ENCODE measurements at regions not wholly inside any gene's neighbourhood (a gene's known extent, or its start where the extent isn't known, plus 50 kb on each side); places are given as distances from the start of the nearest gene placed in this dataset.

DNA sequence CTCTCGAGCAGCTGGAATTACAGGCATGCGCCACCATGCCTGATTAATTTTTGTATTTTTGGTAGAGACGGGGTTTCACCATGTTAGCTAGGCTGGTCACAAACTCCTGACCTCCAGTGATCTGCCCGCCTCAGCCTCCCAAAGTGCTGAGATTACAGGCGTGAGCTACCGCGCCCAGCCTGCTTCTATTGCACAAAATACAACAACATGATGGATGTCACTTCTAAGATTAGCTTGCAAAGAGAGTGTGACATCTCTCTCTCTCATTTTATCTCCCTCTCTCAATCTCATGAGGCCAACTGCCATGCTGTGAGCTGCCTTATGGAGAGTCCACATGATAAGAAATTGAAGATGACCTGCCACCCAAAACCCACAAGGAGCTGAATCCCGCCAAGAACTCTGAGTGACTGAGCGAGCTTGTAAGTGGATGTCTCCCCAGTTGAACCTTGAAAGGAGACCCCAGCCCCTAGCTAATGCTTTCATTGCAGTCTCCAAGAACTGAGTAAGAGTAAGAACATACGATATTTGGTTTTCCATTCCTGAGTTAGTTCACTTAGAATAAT, 458.5 kb downstream of the RBFOX1 start:
- POLR2A ChIA-PET (ENCODE audit: partially characterized antibody): no interaction called here
- no peaks in the 10 kb centered on the region for H3K79me1 ChIP-seq (ENCODE audit: low read depth, low read length)
- no peak overlapping the region for H3K4me3 ChIP-seq (ENCODE audit: extremely low read depth in 1 of 4, insufficient read depth in 2 of 4, low read depth in 3 of 4, low read length in 4 of 4)
- no peaks in the 10 kb centered on the region for H3K4me1 ChIP-seq (replicated peaks in 1 of 4; ENCODE audit: control insufficient read depth in 3 of 4, insufficient read depth in 4 of 4, low read length in 3 of 4)
- H3K4ac ChIP-seq (replicated peaks; ENCODE audit: insufficient read length, low read depth, low read length): no peak overlapping the region
- H4K20me1 ChIP-seq (replicated peaks in 1 of 2; ENCODE audit: control insufficient read depth in 1 of 2, insufficient read depth in 2 of 2, low read length in 2 of 2): no peaks in the 10 kb centered on the region
- no peak overlapping the region for H3K56ac ChIP-seq (replicated peaks; ENCODE audit: insufficient read length, low read depth, low read length)
- no peak overlapping the region for H3K23ac ChIP-seq (ENCODE audit: insufficient read length)
- no peak overlapping the region for H4K8ac ChIP-seq (ENCODE audit: extremely low read depth, insufficient read depth, low read length)
- H4K5ac ChIP-seq (ENCODE audit: insufficient read length, low read depth, low read length): no peak overlapping the region
- no peak for DNase-seq (ENCODE audit: low read depth in 1 of 2, low spot score in 2 of 2)
- H3K9me3 ChIP-seq (ENCODE audit: insufficient read depth in 2 of 2, low read depth in 1 of 2, low read length in 1 of 2): no peaks in the 10 kb centered on the region
- no peak overlapping the region for H2BK12ac ChIP-seq (ENCODE audit: low read depth, low read length)
- no peaks in the 10 kb centered on the region; the same call in 1 of the 2 replicates for H3K23me2 ChIP-seq (ENCODE audit: low read depth, low read length)
- H2AFZ ChIP-seq (ENCODE audit: low read length): no peak overlapping the region
- H3K27ac ChIP-seq (ENCODE audit: low read depth, low read length): no peak overlapping the region
- CTCF ChIA-PET (ENCODE audit: partially characterized antibody): interaction anchor here (1.0 to 1.4 kb wide), 2 partner anchors 19 to 404 kb away, joined by 3 read pairs; no protein-coding TSS in a partner anchor
- no peak overlapping the region for H3K9ac ChIP-seq (replicated peaks in 1 of 4; ENCODE audit: extremely low read depth in 1 of 4, low read depth in 3 of 4, low read length in 3 of 4)
- no peak overlapping the region for H2AK5ac ChIP-seq (ENCODE audit: low read depth, low read length)
- H3K4me2 ChIP-seq (ENCODE audit: insufficient read depth in 1 of 2, low read depth in 2 of 2, low read length in 2 of 2): no peak overlapping the region
- no peaks in the 10 kb centered on the region for H3K79me2 ChIP-seq (ENCODE audit: control insufficient read depth in 1 of 2, insufficient read depth in 2 of 2, low read length in 2 of 2)
- H2BK120ac ChIP-seq (replicated peaks; ENCODE audit: low read depth, low read length): no peak overlapping the region
- H3K36me3 ChIP-seq (ENCODE audit: control insufficient read depth in 2 of 4, insufficient read depth in 4 of 4, low read length in 3 of 4): no peaks in the 10 kb centered on the region
- no peak overlapping the region for H3K14ac ChIP-seq (ENCODE audit: insufficient read length)
- TF ChIP-seq, protein P1, sequence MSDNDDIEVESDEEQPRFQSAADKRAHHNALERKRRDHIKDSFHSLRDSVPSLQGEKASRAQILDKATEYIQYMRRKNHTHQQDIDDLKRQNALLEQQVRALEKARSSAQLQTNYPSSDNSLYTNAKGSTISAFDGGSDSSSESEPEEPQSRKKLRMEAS (IDR thresholded peaks at IDR 0.05): no peak
- TF ChIP-seq CHD2 (IDR thresholded peaks at IDR 0.05; ENCODE audit: low read length) (no peak), RFX5 (IDR thresholded peaks at IDR 0.05; ENCODE audit: borderline replicate concordance, low read depth, low read length) (no peak), SUZ12 (IDR thresholded peaks at IDR 0.05; ENCODE audit: low read length) (no peak), NRF1 (IDR thresholded peaks at IDR 0.05; ENCODE audit: low read depth, low read length) (no peak), TEAD4 (IDR thresholded peaks at IDR 0.05; ENCODE audit: low read depth, low read length) (no peak), ZNF274 (IDR thresholded peaks at IDR 0.05; ENCODE audit: borderline replicate concordance, extremely low read depth, low read length) (no peak), EP300 (IDR thresholded peaks at IDR 0.05; ENCODE audit: borderline replicate concordance in 1 of 2, low read depth in 2 of 2, low read length in 2 of 2) (no peak), SP2 (IDR thresholded peaks at IDR 0.05; ENCODE audit: low read length) (no peak), RBBP5 (IDR thresholded peaks at IDR 0.05; ENCODE audit: borderline replicate concordance, low read depth, low read length) (no peak), SRF (IDR thresholded peaks at IDR 0.05; ENCODE audit: low read depth, low read length) (no peak)
- H3K18ac ChIP-seq (ENCODE audit: extremely low read depth, low read length): no peak overlapping the region
- no peaks in the 10 kb centered on the region for H3K27me3 ChIP-seq (replicated peaks in 1 of 4; ENCODE audit: control insufficient read depth in 3 of 4, extremely low read depth in 1 of 4, insufficient read depth in 3 of 4, low read length in 3 of 4)
- no peak overlapping the region for H2BK15ac ChIP-seq (ENCODE audit: low read length)
- 94% methylated on average over 10 of the region's 10 CpGs; no CpG with 5 or more reads in 1 of the 2 experiments for WGBS, 2 experiments (ENCODE audit: extremely low coverage in 1 of 2, insufficient coverage in 1 of 2, insufficient read length in 1 of 2, insufficient replicate concordance in 2 of 2, low coverage in 1 of 2, low lambda C conversion rate in 2 of 2, missing lambda C conversion rate in 1 of 2)
- no peak for FAIRE-seq
- H2BK5ac ChIP-seq (ENCODE audit: low read depth, low read length): no peak overlapping the region
- no peak overlapping the region for H2BK20ac ChIP-seq (ENCODE audit: low read length)
- no peak overlapping the region for H4K91ac ChIP-seq (replicated peaks; ENCODE audit: insufficient read length, low read length)
